Calu3 (cell line): ENCODE measurements at regions not wholly inside any gene's neighbourhood (a gene's known extent, or its start where the extent isn't known, plus 50 kb on each side); places are given as distances from the start of the nearest gene placed in this dataset.

Experiments used
- BruUV-seq: library from RNA; stranded (reverse); fragments of 400-500 nt; replicated peaks from 2 replicates; lab custom pipeline; 2021; lab: Mats Ljungman, UMichigan
- CTCF ChIA-PET: fragments of 300-600 bp; sonication (Branson Sonifier 250); formaldehyde crosslinking; loops from one replicate; lab custom pipeline; 2022; ENCODE audit warnings: antibody characterized with exemption; lab: Charles Lee
- DNase-seq: peaks from one replicate; pipeline ENCODE4 v3.0.0; 2022
- H3K27ac Mint-ChIP-seq: one replicate; pipeline ENCODE4 v1.8.0; 2022; ENCODE audit warnings: mixed read lengths; ENCODE audit not compliant: unreplicated experiment
- H3K27me3 Mint-ChIP-seq: one replicate; pipeline ENCODE4 v1.8.0; 2022; ENCODE audit warnings: mixed read lengths; ENCODE audit not compliant: unreplicated experiment
- H3K36me3 Mint-ChIP-seq: one replicate; pipeline ENCODE4 v1.8.0; 2022; ENCODE audit warnings: mild to moderate bottlenecking, moderate library complexity, mixed read lengths; ENCODE audit not compliant: insufficient read depth, unreplicated experiment
- H3K4me1 Mint-ChIP-seq: one replicate; pipeline ENCODE4 v1.8.0; 2022; ENCODE audit warnings: mild to moderate bottlenecking, low read depth, mixed read lengths; ENCODE audit not compliant: unreplicated experiment
- H3K4me3 Mint-ChIP-seq: one replicate; pipeline ENCODE4 v1.8.0; 2022; ENCODE audit warnings: mild to moderate bottlenecking, low read depth, moderate library complexity, mixed read lengths; ENCODE audit not compliant: unreplicated experiment
- H3K9me3 Mint-ChIP-seq: one replicate; pipeline ENCODE4 v1.8.0; 2022; ENCODE audit warnings: low read depth, mixed read lengths; ENCODE audit not compliant: unreplicated experiment
- intact Hi-C: fragments of 100-400 bp; cut with micrococcal nuclease; formaldehyde crosslinking; loops from one replicate; pipeline ENCODE4 v1.10.0; 2022; ENCODE audit not compliant: unreplicated experiment
- TF ChIP-seq, protein P1 (sequence below): fragments of 200-600 bp; IDR thresholded peaks from one replicate; pipeline ENCODE4 v1.8.0; 2022; ENCODE audit warnings: antibody characterized with exemption; ENCODE audit not compliant: unreplicated experiment

DNA sequence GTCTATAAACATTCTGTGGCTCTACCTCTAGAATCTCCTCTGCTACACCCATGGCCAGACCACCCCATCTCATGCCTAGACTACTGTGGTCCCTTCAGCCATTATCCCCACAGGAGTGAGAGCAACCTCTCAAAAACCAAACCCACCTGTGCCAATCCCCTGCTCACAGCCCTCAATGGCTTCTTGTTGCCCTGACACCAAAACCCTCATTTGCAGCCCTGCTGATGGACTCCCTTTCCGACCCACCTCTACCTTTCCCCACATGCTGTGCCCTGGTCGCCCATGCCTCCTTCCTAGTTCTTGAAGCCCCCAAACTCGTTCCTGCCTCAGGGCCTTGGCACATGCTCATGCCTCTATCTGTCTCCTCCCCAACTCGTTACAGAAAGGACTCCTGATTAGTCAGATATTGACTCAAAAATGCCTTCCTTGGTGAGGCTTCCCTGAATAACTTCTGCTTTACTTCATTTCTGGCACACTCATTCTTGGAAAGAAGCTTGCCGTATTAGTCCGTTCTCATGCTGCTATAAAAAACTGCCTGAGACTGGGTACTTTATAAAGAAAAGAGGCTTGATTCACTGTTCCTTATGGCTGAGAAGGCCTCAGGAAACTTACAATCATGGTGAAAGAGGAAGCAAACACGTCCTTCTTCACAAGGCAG is 104.2 kb downstream of the TEX36 start:
- CTCF ChIA-PET = no interaction called here
- peaks cover 60% of the 10 kb centered on the region for H3K27me3 Mint-ChIP-seq
- H3K4me1 Mint-ChIP-seq = no peaks in the 10 kb centered on the region
- intact Hi-C loops = no loop called here
- DNase-seq = no peak
- no TSS peak for BruUV-seq
- H3K27ac Mint-ChIP-seq = no peak overlapping the region
- TF ChIP-seq, protein P1, sequence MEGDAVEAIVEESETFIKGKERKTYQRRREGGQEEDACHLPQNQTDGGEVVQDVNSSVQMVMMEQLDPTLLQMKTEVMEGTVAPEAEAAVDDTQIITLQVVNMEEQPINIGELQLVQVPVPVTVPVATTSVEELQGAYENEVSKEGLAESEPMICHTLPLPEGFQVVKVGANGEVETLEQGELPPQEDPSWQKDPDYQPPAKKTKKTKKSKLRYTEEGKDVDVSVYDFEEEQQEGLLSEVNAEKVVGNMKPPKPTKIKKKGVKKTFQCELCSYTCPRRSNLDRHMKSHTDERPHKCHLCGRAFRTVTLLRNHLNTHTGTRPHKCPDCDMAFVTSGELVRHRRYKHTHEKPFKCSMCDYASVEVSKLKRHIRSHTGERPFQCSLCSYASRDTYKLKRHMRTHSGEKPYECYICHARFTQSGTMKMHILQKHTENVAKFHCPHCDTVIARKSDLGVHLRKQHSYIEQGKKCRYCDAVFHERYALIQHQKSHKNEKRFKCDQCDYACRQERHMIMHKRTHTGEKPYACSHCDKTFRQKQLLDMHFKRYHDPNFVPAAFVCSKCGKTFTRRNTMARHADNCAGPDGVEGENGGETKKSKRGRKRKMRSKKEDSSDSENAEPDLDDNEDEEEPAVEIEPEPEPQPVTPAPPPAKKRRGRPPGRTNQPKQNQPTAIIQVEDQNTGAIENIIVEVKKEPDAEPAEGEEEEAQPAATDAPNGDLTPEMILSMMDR = no peak
- peaks cover 4% of the 10 kb centered on the region for H3K9me3 Mint-ChIP-seq
- H3K36me3 Mint-ChIP-seq = no peaks in the 10 kb centered on the region
- no peak overlapping the region for H3K4me3 Mint-ChIP-seq

DNA sequence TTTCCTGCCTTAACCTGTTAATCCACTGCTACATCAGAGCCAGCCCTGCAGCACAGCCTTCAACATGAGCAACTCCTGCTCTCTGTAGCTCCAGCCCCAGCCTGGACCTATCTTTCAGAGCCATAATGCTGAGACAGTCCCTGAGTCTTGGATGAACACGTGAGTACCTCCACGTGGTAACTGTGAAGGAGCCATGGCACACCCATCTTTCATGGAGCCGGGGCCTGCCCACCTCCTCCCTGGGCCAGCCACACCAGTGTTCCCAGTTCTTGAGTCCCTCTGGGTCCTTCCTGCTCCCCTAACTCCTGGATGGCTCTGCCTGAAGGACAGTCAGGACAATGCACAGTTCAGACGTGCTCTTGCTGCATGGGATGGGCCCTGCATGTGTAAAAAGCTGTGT is 107.1 kb downstream of the TEX36 start:
- TF ChIP-seq, protein P1 = no peak
- H3K4me3 Mint-ChIP-seq = no peak overlapping the region
- intact Hi-C loops = no loop called here
- H3K36me3 Mint-ChIP-seq = no peaks in the 10 kb centered on the region
- H3K4me1 Mint-ChIP-seq = no peaks in the 10 kb centered on the region
- CTCF ChIA-PET = no interaction called here
- BruUV-seq = no TSS peak
- no peak overlapping the region for H3K27ac Mint-ChIP-seq
- H3K27me3 Mint-ChIP-seq = peaks cover 46% of the 10 kb centered on the region
- peaks cover 4% of the 10 kb centered on the region for H3K9me3 Mint-ChIP-seq
- DNase-seq = no peak

DNA sequence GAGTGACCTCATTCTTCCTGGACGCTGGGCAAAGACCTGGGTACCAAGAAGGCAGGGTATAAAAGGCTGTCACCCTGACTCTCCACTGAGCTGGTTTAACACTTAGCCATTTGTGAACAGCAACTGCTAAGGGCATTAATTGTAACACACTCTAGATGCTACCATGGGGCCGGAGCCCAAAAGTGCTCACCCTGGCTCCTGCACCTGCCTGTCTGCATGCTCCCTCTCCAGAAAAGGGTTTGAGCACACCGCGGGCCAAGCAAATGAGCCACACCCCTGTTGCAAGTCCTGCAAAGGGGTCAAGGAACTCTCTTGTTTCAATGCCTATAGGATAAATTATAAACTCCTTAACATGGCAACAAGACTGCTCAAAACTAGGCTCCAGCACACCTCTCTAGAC is 114.8 kb downstream of the TEX36 start:
- CTCF ChIA-PET = no interaction called here
- TF ChIP-seq, protein P1 = no peak
- Mint-ChIP-seq H3K4me3 (no peak overlapping the region), H3K36me3 (no peaks in the 10 kb centered on the region), H3K9me3 (no peaks in the 10 kb centered on the region), H3K4me1 (no peaks in the 10 kb centered on the region), H3K27ac (no peak overlapping the region), H3K27me3 (peaks cover 42% of the 10 kb centered on the region)
- intact Hi-C loops = no loop called here
- BruUV-seq = no TSS peak
- DNase-seq = no peak

DNA sequence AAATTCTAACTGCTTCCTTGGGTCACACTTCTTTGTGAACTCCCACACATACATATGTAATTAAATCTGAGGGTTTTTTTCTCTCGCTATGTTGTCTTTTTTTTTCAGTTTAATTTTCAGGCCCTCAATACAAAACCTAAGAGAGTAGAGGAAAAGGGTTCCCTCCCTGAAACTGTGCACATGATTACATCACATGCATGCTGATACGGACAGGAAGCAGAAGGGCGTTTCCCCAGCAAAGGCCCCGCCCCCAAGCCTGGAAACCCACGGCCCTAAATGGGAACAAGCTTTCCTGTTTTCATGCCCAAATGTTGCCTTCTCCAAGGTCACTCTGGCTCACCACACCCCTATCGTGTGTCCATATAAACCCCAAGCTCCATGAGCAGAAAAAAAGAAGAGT is 115.4 kb downstream of the TEX36 start:
- TF ChIP-seq, protein P1 = no peak
- intact Hi-C loops = no loop called here
- H3K27me3 Mint-ChIP-seq = peaks cover 42% of the 10 kb centered on the region
- H3K4me3 Mint-ChIP-seq = no peak overlapping the region
- no peaks in the 10 kb centered on the region for H3K9me3 Mint-ChIP-seq
- no TSS peak for BruUV-seq
- no peak for DNase-seq
- H3K4me1 Mint-ChIP-seq = no peaks in the 10 kb centered on the region
- CTCF ChIA-PET = no interaction called here
- H3K27ac Mint-ChIP-seq = no peak overlapping the region
- no peaks in the 10 kb centered on the region for H3K36me3 Mint-ChIP-seq
